HEK293 (cell line): ENCODE measurements at regions not wholly inside any gene's neighbourhood (a gene's known extent, or its start where the extent isn't known, plus 50 kb on each side); places are given as distances from the start of the nearest gene placed in this dataset.
"Not testable (repeated sequence)": the region's sequence is repeated elsewhere in the genome, so short reads cannot be mapped to it uniquely, and the experiment has no call there.

ENCODE experiments used
- CTCF ChIA-PET: fragments of 350-600 bp; formaldehyde crosslinking; extraction: SDS; loops from one replicate; lab custom pipeline; 2021; ENCODE audit warnings: antibody characterized with exemption; lab: Yijun Ruan, JAX
- POLR2A ChIA-PET: fragments of 300-600 bp; formaldehyde crosslinking; extraction: SDS; loops from one replicate; lab custom pipeline; 2020; ENCODE audit warnings: antibody characterized with exemption, inconsistent platforms; lab: Yijun Ruan, JAX
- H3K27ac ChIP-seq: fragments of 200-500 bp; sonication (Bioruptor generic); 2 replicates; pipeline ENCODE4 v1.5.1; 2014; ENCODE audit warnings: low read depth, low read length, control low read depth, inconsistent platforms; ENCODE audit errors: extremely low read depth
- H3K36me3 ChIP-seq, 2 experiments: fragments of 200-500 bp in 1 of 2; sonication (Bioruptor generic) in 1 of 2; 1 replicate in 1 of 2; 2 replicates in 1 of 2; pipeline ENCODE4 v1.5.1; 2014 to 2017; ENCODE audit warnings: inconsistent platforms in 2 of 2, low read length in 2 of 2; ENCODE audit not compliant: control insufficient read depth in 2 of 2, insufficient read depth in 1 of 2
- H3K4me1 ChIP-seq: fragments of 200-500 bp; sonication (Bioruptor generic); 2 replicates; pipeline ENCODE4 v1.5.1; 2014; ENCODE audit warnings: mild to moderate bottlenecking, low read length, inconsistent platforms; ENCODE audit not compliant: control insufficient read depth, insufficient read depth
- H3K4me3 ChIP-seq: 2 replicates; pipeline ENCODE4 v1.5.1; 2011; ENCODE audit warnings: low read depth, mild to moderate bottlenecking, control low read depth, low read length, moderate library complexity
- H3K9me3 ChIP-seq: fragments of 200-500 bp; sonication (Bioruptor generic); 2 replicates; pipeline ENCODE4 v1.5.1; 2014; ENCODE audit warnings: low read depth, low read length, inconsistent platforms; ENCODE audit not compliant: control insufficient read depth, insufficient read depth
- AEBP2 ChIP-seq: fragments of 450-650 bp; formaldehyde crosslinking; IDR thresholded peaks from 2 replicates; pipeline ENCODE4 v1.5.1; 2016; ENCODE audit warnings: missing biosample characterization, missing genetic modification characterization, borderline replicate concordance
- GLIS1 ChIP-seq: fragments of 450-650 bp; formaldehyde crosslinking; IDR thresholded peaks from 2 replicates; pipeline ENCODE4 v1.5.1; 2016; ENCODE audit warnings: missing biosample characterization, missing genetic modification characterization
- SCRT2 ChIP-seq: fragments of 450-650 bp; formaldehyde crosslinking; IDR thresholded peaks from 2 replicates; pipeline ENCODE4 v1.5.1; 2016; ENCODE audit warnings: missing biosample characterization, missing genetic modification characterization
- SP2 ChIP-seq: fragments of 450-650 bp; formaldehyde crosslinking; IDR thresholded peaks from 2 replicates; pipeline ENCODE4 v1.5.1; 2016; ENCODE audit warnings: missing biosample characterization, missing genetic modification characterization
- SP7 ChIP-seq: fragments of 450-650 bp; formaldehyde crosslinking; IDR thresholded peaks from 2 replicates; pipeline ENCODE4 v1.5.1; 2016; ENCODE audit warnings: missing biosample characterization, missing genetic modification characterization
- ZBTB21 ChIP-seq: fragments of 450-650 bp; formaldehyde crosslinking; IDR thresholded peaks from 2 replicates; pipeline ENCODE4 v1.5.1; 2017; ENCODE audit warnings: missing biosample characterization, missing genetic modification characterization
- ZBTB7A ChIP-seq: fragments of 450-650 bp; formaldehyde crosslinking; IDR thresholded peaks from 2 replicates; pipeline ENCODE4 v1.5.1; 2016; ENCODE audit warnings: low read depth, missing biosample characterization, missing genetic modification characterization
- ZFP69B ChIP-seq: fragments of 450-650 bp; formaldehyde crosslinking; IDR thresholded peaks from 2 replicates; pipeline ENCODE4 v1.5.1; 2016; ENCODE audit warnings: missing biosample characterization, missing genetic modification characterization
- ZNF121 ChIP-seq: fragments of 450-650 bp; formaldehyde crosslinking; IDR thresholded peaks from 2 replicates; pipeline ENCODE4 v1.5.1; 2016; ENCODE audit warnings: missing biosample characterization, missing genetic modification characterization
- ZNF155 ChIP-seq: fragments of 450-650 bp; formaldehyde crosslinking; IDR thresholded peaks from 2 replicates; pipeline ENCODE4 v1.5.1; 2016; ENCODE audit warnings: missing biosample characterization, missing genetic modification characterization
- ZNF18 ChIP-seq: fragments of 450-650 bp; formaldehyde crosslinking; IDR thresholded peaks from 2 replicates; pipeline ENCODE4 v1.5.1; 2016; ENCODE audit warnings: missing biosample characterization, missing genetic modification characterization
- ZNF184 ChIP-seq: fragments of 450-650 bp; IDR thresholded peaks from 2 replicates; pipeline ENCODE4 v1.5.1; 2018; ENCODE audit warnings: missing biosample characterization, mild to moderate bottlenecking, missing genetic modification characterization
- ZNF19 ChIP-seq: fragments of 450-650 bp; formaldehyde crosslinking; IDR thresholded peaks from 2 replicates; pipeline ENCODE4; 2016; ENCODE audit warnings: missing biosample characterization, missing genetic modification characterization, low read depth
- ZNF354C ChIP-seq: fragments of 450-650 bp; formaldehyde crosslinking; IDR thresholded peaks from 2 replicates; pipeline ENCODE4 v1.5.1; 2016; ENCODE audit warnings: missing biosample characterization, missing genetic modification characterization, low read depth, borderline replicate concordance
- ZNF433 ChIP-seq: fragments of 450-650 bp; formaldehyde crosslinking; IDR thresholded peaks from 2 replicates; pipeline ENCODE4 v1.5.1; 2016; ENCODE audit warnings: missing biosample characterization, missing genetic modification characterization, low read depth
- ZNF521 ChIP-seq: fragments of 450-650 bp; formaldehyde crosslinking; IDR thresholded peaks from 2 replicates; pipeline ENCODE4 v1.5.1; 2017; ENCODE audit warnings: missing biosample characterization, mild to moderate bottlenecking, missing genetic modification characterization
- ZNF558 ChIP-seq: fragments of 450-650 bp; formaldehyde crosslinking; IDR thresholded peaks from 2 replicates; pipeline ENCODE4 v1.5.1; 2016; ENCODE audit warnings: missing biosample characterization, missing genetic modification characterization
- ZNF560 ChIP-seq: fragments of 450-650 bp; formaldehyde crosslinking; IDR thresholded peaks from 2 replicates; pipeline ENCODE4 v1.5.1; 2017; ENCODE audit warnings: missing biosample characterization, missing genetic modification characterization, borderline replicate concordance
- ZNF610 ChIP-seq: fragments of 450-650 bp; formaldehyde crosslinking; IDR thresholded peaks from 2 replicates; pipeline ENCODE4 v1.5.1; 2016; ENCODE audit warnings: missing biosample characterization, missing genetic modification characterization, borderline replicate concordance
- ZNF639 ChIP-seq: fragments of 450-650 bp; formaldehyde crosslinking; IDR thresholded peaks from 2 replicates; pipeline ENCODE4 v1.5.1; 2016; ENCODE audit warnings: missing biosample characterization, missing genetic modification characterization
- ZNF660 ChIP-seq: fragments of 450-650 bp; IDR thresholded peaks from 2 replicates; pipeline ENCODE4 v1.5.1; 2018; ENCODE audit warnings: missing biosample characterization, mild to moderate bottlenecking, missing genetic modification characterization
- TF ChIP-seq, protein P1 (sequence below): fragments of 450-650 bp; formaldehyde crosslinking; IDR thresholded peaks from 2 replicates; pipeline ENCODE4 v1.5.1; 2016; ENCODE audit warnings: missing biosample characterization, missing genetic modification characterization
- TF ChIP-seq, protein P2 (sequence below): fragments of 450-650 bp; IDR thresholded peaks from 2 replicates; pipeline ENCODE4 v1.5.1; 2018; ENCODE audit warnings: missing biosample characterization, mild to moderate bottlenecking, missing genetic modification characterization

GRCh38 chr17:62223585-62223984 lies 156.8 kb upstream of the EFCAB3 start:
- H3K9me3 ChIP-seq, H3K4me1 ChIP-seq, H3K4me3 ChIP-seq: not testable (repeated sequence)

DNA sequence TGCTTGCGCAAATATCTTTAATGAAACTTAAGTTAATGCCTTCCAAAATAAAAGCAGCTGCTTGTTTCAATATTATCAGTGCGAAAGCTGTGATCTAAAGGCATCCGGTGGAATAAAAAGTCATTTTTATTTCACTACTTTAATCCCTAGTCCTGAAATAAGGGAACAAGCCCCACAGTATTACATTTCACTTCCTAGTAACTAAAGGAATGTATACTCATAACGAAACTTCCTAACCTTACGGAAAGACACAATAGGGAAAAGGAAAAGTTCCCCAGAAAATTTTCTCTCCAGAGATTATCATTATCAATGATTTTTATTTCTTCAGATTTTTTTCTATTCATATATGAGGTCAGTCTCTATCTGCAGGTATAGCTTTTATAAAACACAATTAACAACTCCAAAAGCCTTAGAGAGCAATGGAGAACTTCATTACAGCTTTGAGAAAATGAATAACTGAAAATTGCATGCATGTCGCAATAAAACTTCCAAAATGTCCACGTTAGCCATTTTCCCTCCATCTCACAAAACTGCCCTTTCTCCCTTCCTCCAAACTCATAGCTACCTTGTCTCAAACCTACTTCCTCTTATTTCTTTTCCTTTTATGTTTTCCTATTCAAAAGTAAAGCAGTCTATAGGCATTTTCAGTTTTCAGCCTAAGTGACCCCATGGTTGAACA lies 154.3 kb upstream of the MED13 start:
- H3K4me3 ChIP-seq, result no peak overlapping the region
- no peak overlapping the region for H3K27ac ChIP-seq
- H3K36me3 ChIP-seq, result no peaks in the 10 kb centered on the region
- TF ChIP-seq ZBTB7A, result no peak
- TF ChIP-seq, protein P1, sequence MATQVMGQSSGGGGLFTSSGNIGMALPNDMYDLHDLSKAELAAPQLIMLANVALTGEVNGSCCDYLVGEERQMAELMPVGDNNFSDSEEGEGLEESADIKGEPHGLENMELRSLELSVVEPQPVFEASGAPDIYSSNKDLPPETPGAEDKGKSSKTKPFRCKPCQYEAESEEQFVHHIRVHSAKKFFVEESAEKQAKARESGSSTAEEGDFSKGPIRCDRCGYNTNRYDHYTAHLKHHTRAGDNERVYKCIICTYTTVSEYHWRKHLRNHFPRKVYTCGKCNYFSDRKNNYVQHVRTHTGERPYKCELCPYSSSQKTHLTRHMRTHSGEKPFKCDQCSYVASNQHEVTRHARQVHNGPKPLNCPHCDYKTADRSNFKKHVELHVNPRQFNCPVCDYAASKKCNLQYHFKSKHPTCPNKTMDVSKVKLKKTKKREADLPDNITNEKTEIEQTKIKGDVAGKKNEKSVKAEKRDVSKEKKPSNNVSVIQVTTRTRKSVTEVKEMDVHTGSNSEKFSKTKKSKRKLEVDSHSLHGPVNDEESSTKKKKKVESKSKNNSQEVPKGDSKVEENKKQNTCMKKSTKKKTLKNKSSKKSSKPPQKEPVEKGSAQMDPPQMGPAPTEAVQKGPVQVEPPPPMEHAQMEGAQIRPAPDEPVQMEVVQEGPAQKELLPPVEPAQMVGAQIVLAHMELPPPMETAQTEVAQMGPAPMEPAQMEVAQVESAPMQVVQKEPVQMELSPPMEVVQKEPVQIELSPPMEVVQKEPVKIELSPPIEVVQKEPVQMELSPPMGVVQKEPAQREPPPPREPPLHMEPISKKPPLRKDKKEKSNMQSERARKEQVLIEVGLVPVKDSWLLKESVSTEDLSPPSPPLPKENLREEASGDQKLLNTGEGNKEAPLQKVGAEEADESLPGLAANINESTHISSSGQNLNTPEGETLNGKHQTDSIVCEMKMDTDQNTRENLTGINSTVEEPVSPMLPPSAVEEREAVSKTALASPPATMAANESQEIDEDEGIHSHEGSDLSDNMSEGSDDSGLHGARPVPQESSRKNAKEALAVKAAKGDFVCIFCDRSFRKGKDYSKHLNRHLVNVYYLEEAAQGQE (tag by site-specific recombination), result no peak
- TF ChIP-seq ZNF521, result no peak
- no peak for TF ChIP-seq GLIS1 (tag by site-specific recombination)
- TF ChIP-seq ZNF660 (tag by site-specific recombination), result no peak
- no peak for TF ChIP-seq ZBTB21 (tag by site-specific recombination)
- ChIA-PET CTCF (no interaction called here), POLR2A (no interaction called here)
- H3K9me3 ChIP-seq, result no peaks in the 10 kb centered on the region
- no peaks in the 10 kb centered on the region for H3K4me1 ChIP-seq

More at GRCh38 chr17:62223585-62223984, 156.8 kb upstream of the EFCAB3 start:
- H3K36me3 ChIP-seq, H3K27ac ChIP-seq, CTCF ChIA-PET, POLR2A ChIA-PET: not testable (repeated sequence)
- peak; percentile 95 for TF ChIP-seq ZNF184 (tag by site-specific recombination)

DNA sequence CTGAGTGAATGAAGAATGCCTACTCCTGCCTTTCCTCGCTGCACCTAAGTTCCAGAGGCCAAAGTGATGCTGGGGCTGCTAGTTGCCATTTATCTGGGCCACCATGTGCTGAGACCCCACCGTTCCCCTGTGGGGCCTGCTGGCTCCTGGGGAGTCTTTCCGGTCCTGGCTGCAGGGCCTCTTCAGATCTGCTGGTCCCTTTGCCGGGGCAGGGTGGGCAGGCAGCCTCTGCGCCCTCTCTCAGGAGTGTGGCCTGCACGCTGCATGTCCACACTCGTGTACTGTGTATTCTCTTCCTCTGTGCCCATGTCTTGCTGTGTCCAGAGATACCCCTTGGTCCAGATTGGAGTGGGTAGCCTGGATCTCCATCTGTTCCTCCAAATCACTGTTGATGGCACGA lies 151.8 kb upstream of the MED13 start:
- CTCF ChIA-PET, result interaction anchor here (0.6 kb wide), 1 partner anchor 64 kb away, joined by 5 read pairs; no protein-coding TSS in a partner anchor
- POLR2A ChIA-PET, result no interaction called here
- Histone ChIP-seq H3K36me3 (no peaks in the 10 kb centered on the region), H3K27ac (no peak overlapping the region), H3K4me1 (no peaks in the 10 kb centered on the region), H3K9me3 (no peaks in the 10 kb centered on the region), H3K4me3 (no peak overlapping the region)
- no peak for TF ChIP-seq ZNF560
- TF ChIP-seq ZNF155 (tag by site-specific recombination), result no peak
- TF ChIP-seq ZFP69B (tag by site-specific recombination), result no peak
- no peak for TF ChIP-seq AEBP2 (tag by site-specific recombination)
- TF ChIP-seq SP2, result no peak
- no peak for TF ChIP-seq ZNF639 (tag by site-specific recombination)
- no peak for TF ChIP-seq ZNF354C (tag by site-specific recombination)
- TF ChIP-seq ZNF610 (tag by site-specific recombination), result no peak
- TF ChIP-seq ZNF121 (tag by site-specific recombination), result no peak
- no peak for TF ChIP-seq ZNF558 (tag by site-specific recombination)
- no peak for TF ChIP-seq ZNF19
- TF ChIP-seq ZNF18, result no peak
- no peak for TF ChIP-seq ZNF433 (tag by site-specific recombination)
- TF ChIP-seq SCRT2 (tag by site-specific recombination), result no peak
- TF ChIP-seq, protein P2, sequence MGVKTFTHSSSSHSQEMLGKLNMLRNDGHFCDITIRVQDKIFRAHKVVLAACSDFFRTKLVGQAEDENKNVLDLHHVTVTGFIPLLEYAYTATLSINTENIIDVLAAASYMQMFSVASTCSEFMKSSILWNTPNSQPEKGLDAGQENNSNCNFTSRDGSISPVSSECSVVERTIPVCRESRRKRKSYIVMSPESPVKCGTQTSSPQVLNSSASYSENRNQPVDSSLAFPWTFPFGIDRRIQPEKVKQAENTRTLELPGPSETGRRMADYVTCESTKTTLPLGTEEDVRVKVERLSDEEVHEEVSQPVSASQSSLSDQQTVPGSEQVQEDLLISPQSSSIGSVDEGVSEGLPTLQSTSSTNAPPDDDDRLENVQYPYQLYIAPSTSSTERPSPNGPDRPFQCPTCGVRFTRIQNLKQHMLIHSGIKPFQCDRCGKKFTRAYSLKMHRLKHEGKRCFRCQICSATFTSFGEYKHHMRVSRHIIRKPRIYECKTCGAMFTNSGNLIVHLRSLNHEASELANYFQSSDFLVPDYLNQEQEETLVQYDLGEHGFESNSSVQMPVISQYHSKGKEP (tag by site-specific recombination), result no peak
- no peak for TF ChIP-seq SP7 (tag by site-specific recombination)
